Endothelial cell of umbilical vein (primary cell): ENCODE measurements at regions not wholly inside any gene's neighbourhood (a gene's known extent, or its start where the extent isn't known, plus 50 kb on each side); places are given as distances from the start of the nearest gene placed in this dataset.

Experiments used
- BruUV-seq: library from RNA; stranded (reverse); fragments of 400-500 nt; replicated peaks from 2 replicates; lab custom pipeline; 2021; lab: Mats Ljungman, UMichigan
- CTCF ChIA-PET: fragments of 300-600, 350-600 bp; sonication (Branson Sonifier 250); formaldehyde crosslinking; loops from one replicate; lab custom pipeline; 2021; ENCODE audit warnings: antibody characterized with exemption, inconsistent platforms; lab: Charles Lee
- POLR2A ChIA-PET: fragments of 300-600, 350-600 bp; sonication (Branson Sonifier 250); formaldehyde crosslinking; loops from one replicate; lab custom pipeline; 2021; ENCODE audit warnings: antibody characterized with exemption, inconsistent platforms; lab: Charles Lee
- DNase-seq: peaks from one replicate; pipeline ENCODE4 v3.0.0-alpha.2; 2011; ENCODE audit warnings: low read depth, low spot score
- FAIRE-seq: peaks from 2 replicates; lab custom pipeline; 2011; peaks lifted over from hg19 to GRCh38; lab: Jason Lieb, UNC
- H2AFZ ChIP-seq: 2 replicates; pipeline ENCODE4 v1.6.0; 2012; ENCODE audit warnings: low read depth, low read length, control low read depth, inconsistent platforms
- H3K27ac ChIP-seq: 2 replicates; pipeline ENCODE4 v1.5.1; 2011; ENCODE audit warnings: low read depth, mild to moderate bottlenecking, control low read depth, low read length, moderate library complexity; ENCODE audit not compliant: insufficient read depth
- H3K27me3 ChIP-seq, 2 experiments: 2 replicates each; pipeline versions ENCODE4 v1.6.0 to v1.6.1; 2011; ENCODE audit warnings: low read length in 2 of 2, mixed read lengths in 1 of 2; ENCODE audit not compliant: control insufficient read depth in 2 of 2, insufficient read depth in 2 of 2
- H3K36me3 ChIP-seq, 2 experiments: 2 replicates in 1 of 2; 3 replicates in 1 of 2; pipeline ENCODE4 v1.5.1; 2011; ENCODE audit warnings: low read length in 2 of 2, mild to moderate bottlenecking in 1 of 2, moderate library complexity in 1 of 2; ENCODE audit not compliant: control insufficient read depth in 2 of 2, insufficient read depth in 2 of 2; ENCODE audit errors: extremely low read depth in 1 of 2
- H3K4me1 ChIP-seq: 3 replicates; pipeline ENCODE4 v1.5.1; 2011; ENCODE audit warnings: mild to moderate bottlenecking, low read length; ENCODE audit not compliant: control insufficient read depth, insufficient read depth; ENCODE audit errors: extremely low read depth
- H3K4me2 ChIP-seq: 2 replicates; pipeline ENCODE4 v1.6.1; 2011; ENCODE audit warnings: low read length, control low read depth, mixed read lengths; ENCODE audit not compliant: insufficient read depth
- H3K4me3 ChIP-seq, 3 experiments: fragments of 200-600 bp in 1 of 3; sonication (generic), shearing (Covaris generic) in 1 of 3; replicated peaks in 1 of 3; 2 replicates each; pipeline ENCODE4 v1.5.1; 2011 to 2016; ENCODE audit warnings: control low read depth in 3 of 3, low read length in 3 of 3, mild to moderate bottlenecking in 2 of 3, inconsistent platforms in 1 of 3, low read depth in 1 of 3, moderate library complexity in 1 of 3; ENCODE audit not compliant: insufficient read depth in 1 of 3
- H3K79me2 ChIP-seq: 2 replicates; pipeline ENCODE4 v1.6.0; 2012; ENCODE audit warnings: low read length, inconsistent platforms; ENCODE audit not compliant: control insufficient read depth, insufficient read depth
- H3K9ac ChIP-seq: replicated peaks from 2 replicates; pipeline ENCODE3; 2011; ENCODE audit warnings: low read length, control low read depth; ENCODE audit not compliant: insufficient read depth; ENCODE audit errors: extremely low read depth
- H3K9me1 ChIP-seq: replicated peaks from 3 replicates; pipeline ENCODE4 v1.6.0; 2011; ENCODE audit warnings: mild to moderate bottlenecking, low read length; ENCODE audit not compliant: control insufficient read depth, insufficient read depth; ENCODE audit errors: extremely low read depth
- H3K9me3 ChIP-seq: replicated peaks from 2 replicates; pipeline ENCODE4 v1.5.1; 2012; ENCODE audit warnings: low read length, inconsistent platforms; ENCODE audit not compliant: control insufficient read depth, insufficient read depth
- H4K20me1 ChIP-seq: replicated peaks from 2 replicates; pipeline ENCODE3; 2011; ENCODE audit warnings: mild to moderate bottlenecking, low read length; ENCODE audit not compliant: control insufficient read depth, insufficient read depth; ENCODE audit errors: extremely low read depth
- EZH2 ChIP-seq: IDR thresholded peaks from 2 replicates; pipeline ENCODE4 v1.6.1; 2012; ENCODE audit warnings: borderline replicate concordance, low read depth, mild to moderate bottlenecking, moderate library complexity, low read length, inconsistent platforms; ENCODE audit not compliant: severe bottlenecking
- FOS ChIP-seq: IDR thresholded peaks from 2 replicates; pipeline ENCODE4 v1.6.1; 2011; ENCODE audit warnings: mild to moderate bottlenecking, low read length, moderate library complexity, borderline replicate concordance; ENCODE audit not compliant: insufficient read depth
- dilution Hi-C: fragments of 300-500 bp; cut with MboI; formaldehyde crosslinking; loops from one replicate; pipeline ENCODE4 v1.15.0; 2019; ENCODE audit warnings: low sequenced_read_pairs; ENCODE audit not compliant: extremely low pct_ligation_motif_present
- intact Hi-C: fragments of 100-400 bp; cut with micrococcal nuclease; formaldehyde crosslinking; loops from one replicate; pipeline ENCODE4 v1.10.0; 2022
- TF ChIP-seq, protein P1 (sequence below), 2 donors: IDR thresholded peaks; 1 replicate in 1 of 2; 2 replicates in 1 of 2; pipeline ENCODE4 v1.5.1; 2011; ENCODE audit warnings: low read length in 2 of 2, mild to moderate bottlenecking in 2 of 2, moderate library complexity in 2 of 2, control low read depth in 1 of 2, inconsistent platforms in 1 of 2, low read depth in 1 of 2; ENCODE audit not compliant: insufficient read depth in 1 of 2; ENCODE audit errors: extremely low read depth in 1 of 2

DNA sequence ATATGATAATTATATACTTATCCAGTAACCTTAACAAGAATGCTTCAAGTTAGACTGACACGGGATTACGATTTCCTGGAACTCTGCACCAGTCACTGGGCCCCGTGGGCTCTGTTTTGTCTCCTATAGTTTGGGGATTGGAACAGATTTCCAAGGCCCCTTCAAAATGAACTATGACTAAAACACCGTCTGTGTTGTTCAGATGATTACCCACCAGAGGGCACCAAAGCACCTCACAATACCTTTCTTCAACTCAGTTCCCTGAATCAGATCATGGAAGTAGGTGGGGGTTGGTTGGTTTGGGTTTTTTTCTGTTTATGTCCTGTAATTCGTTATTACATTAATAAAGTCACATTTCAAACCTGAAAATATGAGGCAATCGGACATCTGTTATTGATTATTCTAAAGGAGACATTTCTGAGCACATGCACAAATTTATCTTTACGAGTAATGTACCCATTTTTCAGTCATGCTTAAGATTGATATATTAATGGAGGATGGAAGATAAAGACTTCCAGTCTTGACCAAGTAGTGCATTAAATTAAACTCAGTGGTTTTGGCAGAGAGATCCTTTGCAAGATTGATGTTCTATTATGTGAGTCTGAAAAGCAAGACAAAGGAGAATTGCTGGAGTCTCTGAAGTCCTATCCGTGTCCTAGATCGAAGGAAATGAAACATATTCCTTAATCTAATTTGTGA, 112.0 kb upstream of the COL21A1 start:
- intact Hi-C loops = loop anchor here (1.0 to 2.0 kb wide), 7 partner anchors 30 to 491 kb away; no protein-coding TSS in a partner anchor

More for the DNA sequence above, 112.0 kb upstream of the COL21A1 start:
- Histone ChIP-seq H3K4me3 (no peak overlapping the region), H3K4me1 (peaks cover 47% of the 10 kb centered on the region), H3K9me1 (no peaks in the 10 kb centered on the region), H3K36me3 (no peaks in the 10 kb centered on the region), H3K9me3 (no peaks in the 10 kb centered on the region), H3K4me2 (peak overlapping the region; percentile 27), H3K79me2 (no peaks in the 10 kb centered on the region), H3K27ac (no peak overlapping the region), H3K9ac (no peak overlapping the region), H2AFZ (no peak overlapping the region), H4K20me1 (no peaks in the 10 kb centered on the region), H3K27me3 (no peaks in the 10 kb centered on the region)
- ChIA-PET CTCF (interaction anchor here (1.0 to 5.0 kb wide), 6 partner anchors 30 to 279 kb away, joined by 3 to 47 read pairs (median 16); no protein-coding TSS in a partner anchor), POLR2A (no interaction called here)
- dilution Hi-C loops = no loop called here
- BruUV-seq = no TSS peak
- DNase-seq = peak; percentile 83
- peak; percentile 90 for FAIRE-seq
- TF ChIP-seq EZH2 (no peak), FOS (no peak)
- TF ChIP-seq, protein P1, sequence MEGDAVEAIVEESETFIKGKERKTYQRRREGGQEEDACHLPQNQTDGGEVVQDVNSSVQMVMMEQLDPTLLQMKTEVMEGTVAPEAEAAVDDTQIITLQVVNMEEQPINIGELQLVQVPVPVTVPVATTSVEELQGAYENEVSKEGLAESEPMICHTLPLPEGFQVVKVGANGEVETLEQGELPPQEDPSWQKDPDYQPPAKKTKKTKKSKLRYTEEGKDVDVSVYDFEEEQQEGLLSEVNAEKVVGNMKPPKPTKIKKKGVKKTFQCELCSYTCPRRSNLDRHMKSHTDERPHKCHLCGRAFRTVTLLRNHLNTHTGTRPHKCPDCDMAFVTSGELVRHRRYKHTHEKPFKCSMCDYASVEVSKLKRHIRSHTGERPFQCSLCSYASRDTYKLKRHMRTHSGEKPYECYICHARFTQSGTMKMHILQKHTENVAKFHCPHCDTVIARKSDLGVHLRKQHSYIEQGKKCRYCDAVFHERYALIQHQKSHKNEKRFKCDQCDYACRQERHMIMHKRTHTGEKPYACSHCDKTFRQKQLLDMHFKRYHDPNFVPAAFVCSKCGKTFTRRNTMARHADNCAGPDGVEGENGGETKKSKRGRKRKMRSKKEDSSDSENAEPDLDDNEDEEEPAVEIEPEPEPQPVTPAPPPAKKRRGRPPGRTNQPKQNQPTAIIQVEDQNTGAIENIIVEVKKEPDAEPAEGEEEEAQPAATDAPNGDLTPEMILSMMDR (IDR thresholded peaks at IDR 0.05; ENCODE audit: extremely low read depth in 1 of 2, insufficient read depth in 1 of 2, low read depth in 1 of 2, low read length in 2 of 2) = peak; percentile 55 to 59
